EH (cell line): ENCODE measurements at regions not wholly inside any gene's neighbourhood (a gene's known extent, or its start where the extent isn't known, plus 50 kb on each side); places are given as distances from the start of the nearest gene placed in this dataset.
A peak's percentile ranks its signal among the peaks of the same experiment; 100 is the strongest.

Experiments
- DNase-seq: peaks from one replicate; pipeline ENCODE4 v3.0.0-alpha.2; 2015; ENCODE audit warnings: low read depth

- DNase-seq, result no peak
These were observed 1048.7 kb upstream of the WWC1 start for GRCh38 chr5:167242701-167243100.

- no peak for DNase-seq
These were observed 1048.0 kb upstream of the WWC1 start for GRCh38 chr5:167243463-167243862.

- no peak for DNase-seq
These were observed 1046.9 kb upstream of the WWC1 start for GRCh38 chr5:167244583-167244982.

DNA sequence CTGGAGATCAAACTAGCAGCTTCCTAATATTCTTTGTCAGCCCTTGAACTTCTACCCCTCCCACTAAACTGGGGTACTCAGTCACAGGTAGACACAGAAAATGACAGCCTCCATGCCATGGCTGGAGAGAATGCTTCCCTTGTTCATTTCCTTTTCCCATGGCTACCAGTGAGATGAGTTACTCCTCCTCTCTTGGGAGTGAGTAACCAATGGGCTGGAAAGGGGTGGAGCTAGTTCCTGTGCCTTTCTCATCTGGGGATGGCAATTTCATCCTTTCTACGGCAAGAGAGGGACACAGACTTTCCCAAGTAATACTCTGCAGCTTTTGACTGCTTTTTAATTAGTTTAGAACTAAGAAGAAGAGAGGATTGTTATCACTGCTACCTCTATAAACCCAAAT, 1045.6 kb upstream of the WWC1 start:
- DNase-seq, result no peak

DNA sequence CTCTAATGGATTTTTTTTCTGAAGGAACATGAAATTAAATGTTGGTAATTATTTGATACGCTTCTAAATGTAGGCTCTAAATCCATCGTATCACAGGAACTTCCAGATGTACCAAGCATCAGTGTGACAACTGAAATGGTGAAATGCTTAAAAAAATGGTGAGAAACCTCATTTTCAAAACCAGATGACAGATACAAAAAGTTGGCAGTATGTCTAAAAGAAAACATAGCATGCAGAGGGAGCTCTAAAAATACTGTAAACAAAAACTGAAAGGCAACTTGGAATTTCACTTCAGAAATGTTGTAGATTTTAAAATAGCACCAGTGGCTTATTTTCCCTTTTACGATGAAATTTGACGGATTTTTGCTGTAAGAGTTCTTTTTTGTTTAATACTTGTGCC, 1043.6 kb upstream of the WWC1 start:
- DNase-seq, result no peak

DNA sequence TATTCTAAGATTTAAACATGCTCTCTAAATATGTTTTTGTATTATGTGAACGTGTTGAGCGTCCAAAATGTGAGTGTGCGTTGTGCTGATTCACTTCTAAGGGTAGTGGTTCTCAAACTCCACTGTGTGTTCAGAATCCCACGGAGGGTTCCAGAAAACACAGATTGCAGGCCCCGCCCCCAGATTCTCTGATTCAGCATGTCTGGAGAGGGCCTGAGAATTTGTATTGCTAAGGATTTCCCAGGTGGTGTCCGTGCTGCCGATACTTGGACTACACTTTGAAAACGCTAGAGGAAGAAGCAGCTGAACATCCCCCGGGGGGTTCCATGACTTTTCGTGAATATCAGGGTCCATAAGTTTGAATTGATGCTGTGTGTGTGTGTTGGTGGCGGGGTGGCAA, 1043.2 kb upstream of the WWC1 start:
- DNase-seq, result no peak

DNA sequence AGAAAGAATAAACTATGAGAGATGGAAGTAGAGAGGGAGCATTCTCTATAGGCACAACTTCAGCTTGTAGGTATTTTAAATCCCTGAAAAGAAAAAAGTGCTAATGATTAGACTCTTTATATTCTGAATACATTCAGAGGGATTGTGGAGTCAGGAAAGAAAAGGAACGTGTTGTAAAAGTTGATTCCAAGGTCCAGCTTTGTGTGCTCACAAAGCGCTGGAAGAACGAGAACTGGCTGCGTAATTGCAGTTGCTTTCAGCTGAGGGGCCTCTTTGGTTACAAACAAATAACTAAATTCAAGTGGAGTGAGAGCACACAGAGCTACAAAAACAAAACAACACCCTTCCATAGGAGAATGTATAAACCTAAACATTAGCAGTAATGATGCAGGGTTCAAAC, 1040.4 kb upstream of the WWC1 start:
- DNase-seq, result no peak

- no peak for DNase-seq
These were observed 1037.3 kb upstream of the WWC1 start for GRCh38 chr5:167254132-167254531.

DNA sequence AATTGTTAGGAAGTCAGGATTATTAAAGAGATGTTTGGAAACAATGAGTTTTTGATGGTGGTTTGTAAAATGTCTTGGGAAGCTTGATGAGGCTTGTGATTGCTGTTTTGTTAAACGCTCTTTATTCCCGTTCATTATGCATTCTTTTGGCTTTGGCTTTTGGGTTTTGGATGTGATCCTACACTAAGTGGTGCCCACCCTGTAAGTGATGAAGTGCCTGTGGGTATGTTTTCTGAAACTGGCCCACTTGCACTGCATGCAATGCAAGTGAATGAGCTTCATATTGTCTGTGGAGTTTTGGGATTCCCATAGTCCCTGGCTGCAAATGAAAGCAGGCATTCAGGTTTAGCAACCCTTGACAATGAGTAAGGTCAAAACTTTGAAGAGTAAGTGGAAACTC, 1035.5 kb upstream of the WWC1 start:
- DNase-seq, result no peak

DNA sequence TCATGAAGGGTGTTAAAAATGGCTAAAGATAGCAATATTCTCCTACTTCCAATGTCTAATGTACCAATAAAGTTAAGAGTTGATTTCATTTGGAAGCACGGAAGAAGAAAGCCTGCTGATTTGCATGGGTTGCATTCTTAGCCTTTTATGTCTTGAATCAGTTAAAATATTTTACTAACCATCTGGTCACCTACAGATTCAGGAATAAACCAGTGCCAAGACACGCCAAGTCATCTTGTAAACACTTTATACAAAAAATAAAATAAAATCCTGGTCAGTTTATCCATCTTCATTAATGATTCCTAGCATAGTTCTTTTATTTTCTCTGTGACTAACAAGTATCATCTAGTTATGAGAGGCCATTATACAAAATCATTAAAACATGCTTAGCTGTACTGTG, 1031.6 kb upstream of the WWC1 start:
- peak; percentile 37 for DNase-seq

GRCh38 chr5:167261309-167262100, 1029.9 kb upstream of the WWC1 start:
- DNase-seq, result no peak

- DNase-seq, result peak; percentile 31
These were observed 1028.3 kb upstream of the WWC1 start for GRCh38 chr5:167263185-167263584.

GRCh38 chr5:167264348-167264747, 1027.1 kb upstream of the WWC1 start:
- DNase-seq, result no peak

DNA sequence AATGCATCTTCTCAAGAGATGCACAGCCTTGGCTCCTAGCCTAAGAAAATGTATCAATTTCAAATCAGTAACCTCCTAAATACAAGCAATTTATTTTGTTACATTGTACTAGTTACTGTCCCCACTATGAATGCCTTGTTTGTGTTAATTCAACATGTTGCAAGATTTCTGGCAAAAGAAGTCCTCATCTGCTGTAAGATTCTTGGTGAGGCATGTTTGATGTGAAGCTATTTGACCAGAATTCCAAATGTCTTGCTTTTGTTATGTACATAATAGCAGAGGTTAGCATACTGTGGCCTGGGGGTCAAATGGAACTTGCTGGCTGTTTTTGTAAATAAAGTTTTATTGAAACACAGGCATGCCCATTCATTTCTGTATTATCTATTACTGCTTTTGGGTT, 1023.1 kb upstream of the WWC1 start:
- peak; percentile 17 for DNase-seq

- DNase-seq, result peak; percentile 28
These were observed 1022.3 kb upstream of the WWC1 start for GRCh38 chr5:167269146-167269545.

DNA sequence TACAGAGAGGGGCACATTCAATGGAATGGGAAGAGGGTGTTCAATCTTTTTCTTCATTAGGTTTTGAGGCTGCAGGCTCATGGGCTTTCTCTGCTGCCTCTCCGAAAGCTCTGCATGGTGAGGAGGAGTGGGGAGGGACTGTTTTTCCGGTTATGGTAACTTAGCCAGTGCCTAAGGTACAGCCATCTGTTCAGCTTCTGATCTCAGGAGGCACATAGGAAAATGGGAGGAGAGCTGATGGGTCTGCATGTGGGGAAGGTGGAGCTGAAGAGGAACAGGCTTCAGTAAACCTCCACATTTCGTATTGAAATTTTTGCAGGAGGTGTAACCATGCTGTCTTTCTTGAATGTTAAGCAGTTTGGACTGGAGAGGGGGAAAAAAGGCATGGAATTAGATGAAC, 1020.4 kb upstream of the WWC1 start:
- no peak for DNase-seq

DNA sequence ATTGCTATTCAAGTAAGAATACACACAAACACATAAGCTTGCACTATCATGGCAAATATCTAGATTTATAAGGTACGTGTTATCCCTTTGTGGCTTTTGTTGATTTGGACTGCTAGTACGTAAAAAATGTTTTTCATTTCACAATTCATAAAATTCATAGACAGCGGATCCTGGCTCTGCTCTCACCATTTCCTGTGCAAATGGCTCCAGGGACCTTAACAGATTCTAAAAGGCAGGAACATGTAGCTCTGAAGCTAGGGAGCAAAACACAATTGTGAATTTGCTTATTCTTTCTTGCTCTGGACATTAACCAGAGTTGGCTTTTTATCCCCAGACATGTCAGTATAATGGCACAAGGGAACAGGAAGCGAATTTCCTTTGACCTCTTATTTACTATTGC, 1019.9 kb upstream of the WWC1 start:
- DNase-seq, result no peak

DNA sequence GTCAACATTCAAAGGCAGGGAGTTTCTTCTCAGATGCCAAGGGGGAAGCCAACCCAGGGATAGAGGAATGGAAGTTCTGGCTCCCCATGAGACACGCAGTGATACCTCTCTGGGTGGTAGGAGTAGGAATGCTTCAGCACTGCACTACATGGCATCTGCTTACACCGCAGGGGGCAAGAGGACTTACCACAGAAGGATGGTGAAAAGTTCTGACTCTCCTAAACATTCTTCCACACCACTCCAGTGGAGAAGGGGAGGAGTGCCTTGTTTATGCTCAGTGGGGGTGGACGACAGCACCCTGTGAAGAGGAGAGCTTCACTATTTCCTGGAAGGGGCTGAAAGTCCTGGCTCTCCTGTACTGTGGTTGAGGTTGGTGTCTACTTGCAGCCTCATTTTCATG, 1011.3 kb upstream of the WWC1 start:
- peak; percentile 18 for DNase-seq

DNA sequence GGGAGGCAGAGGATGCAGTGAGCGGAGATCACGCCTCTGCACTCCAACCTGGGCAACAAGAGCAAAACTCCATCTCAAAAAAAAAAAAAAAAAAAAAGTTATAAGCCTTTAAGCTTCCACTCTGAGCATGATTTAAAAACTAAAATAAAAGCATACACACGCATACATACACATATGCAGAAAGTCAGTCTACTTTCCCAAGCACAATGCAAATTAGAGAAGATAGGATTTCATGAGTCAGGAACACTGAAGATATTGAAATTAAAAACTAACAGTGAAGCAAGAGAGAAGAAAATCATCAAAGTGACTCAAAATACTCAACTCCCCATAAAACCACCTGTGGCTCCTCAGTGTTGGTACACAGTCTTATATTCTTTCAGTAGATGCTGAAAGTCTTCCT, 1009.5 kb upstream of the WWC1 start:
- no peak for DNase-seq

DNA sequence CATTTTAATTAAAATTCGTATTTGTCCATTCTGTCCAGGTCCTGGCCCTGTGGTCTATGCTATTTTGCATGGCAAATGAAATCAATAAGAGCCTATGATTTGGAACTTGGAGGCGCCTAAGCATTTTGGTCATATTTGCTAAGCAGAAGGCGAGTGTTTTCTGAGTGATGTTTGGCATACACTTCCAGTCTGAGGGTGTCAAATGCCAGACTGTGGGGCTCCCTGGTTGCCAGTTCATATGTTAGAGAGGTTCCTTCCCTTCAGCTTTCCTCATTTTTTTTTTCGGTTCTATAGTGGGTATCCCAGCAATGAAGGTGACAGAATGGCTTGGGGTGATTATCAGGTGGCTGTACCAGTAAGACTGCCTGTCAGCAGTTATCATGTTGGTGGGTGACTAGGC, 1007.8 kb upstream of the WWC1 start:
- DNase-seq, result no peak

DNA sequence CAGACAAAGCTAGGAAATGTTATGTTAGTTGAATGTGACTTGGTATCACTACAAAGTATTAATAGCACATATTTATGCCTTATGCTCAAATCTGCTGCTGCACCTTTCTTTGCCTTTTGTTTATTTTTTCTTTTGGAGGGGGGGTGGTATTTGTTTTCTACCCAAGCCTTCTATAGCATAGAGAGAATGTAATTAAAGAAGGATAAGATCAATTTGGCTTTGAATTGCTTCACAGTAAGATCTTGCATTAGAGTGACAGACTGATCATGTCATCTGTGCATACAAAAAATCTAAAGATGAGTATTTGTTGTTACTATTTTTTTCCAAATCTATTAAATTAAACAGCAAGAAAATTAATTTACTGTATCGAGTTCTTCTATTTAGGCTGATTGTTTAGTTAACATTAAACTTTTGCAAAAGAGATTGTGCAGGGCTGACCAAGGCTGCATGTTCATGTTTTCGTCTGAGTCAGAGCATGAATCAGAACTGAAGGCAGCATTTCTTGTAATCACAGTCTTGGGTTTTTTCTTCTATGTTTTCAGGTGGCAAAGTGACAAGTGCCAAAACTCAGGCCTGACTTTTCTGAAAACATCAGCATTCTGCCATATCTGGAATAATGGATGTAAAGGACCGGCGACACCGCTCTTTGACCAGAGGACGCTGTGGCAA, 1007.1 kb upstream of the WWC1 start:
- DNase-seq, result peak; percentile 29

DNA sequence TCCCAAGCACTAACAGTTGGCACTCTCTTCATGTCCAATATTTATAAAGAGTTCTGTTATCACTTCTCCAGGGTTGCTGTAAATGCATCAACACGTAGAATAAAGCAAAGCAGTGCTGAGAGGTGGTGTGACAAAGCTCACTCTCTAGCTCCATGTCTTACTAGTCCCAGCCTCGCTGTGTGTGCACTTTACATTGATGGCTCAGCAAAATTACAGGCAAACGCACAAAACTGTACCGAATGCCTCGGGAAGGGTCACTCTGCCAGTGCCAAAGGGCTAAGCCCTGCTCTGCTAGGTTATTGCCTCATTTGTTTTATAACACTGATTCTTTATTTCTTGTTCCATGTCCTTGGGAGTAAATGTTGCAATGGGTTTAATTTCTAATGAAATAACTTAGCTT, 1005.9 kb upstream of the WWC1 start:
- no peak for DNase-seq

GRCh38 chr5:167286891-167287290, 1004.6 kb upstream of the WWC1 start:
- no peak for DNase-seq

DNA sequence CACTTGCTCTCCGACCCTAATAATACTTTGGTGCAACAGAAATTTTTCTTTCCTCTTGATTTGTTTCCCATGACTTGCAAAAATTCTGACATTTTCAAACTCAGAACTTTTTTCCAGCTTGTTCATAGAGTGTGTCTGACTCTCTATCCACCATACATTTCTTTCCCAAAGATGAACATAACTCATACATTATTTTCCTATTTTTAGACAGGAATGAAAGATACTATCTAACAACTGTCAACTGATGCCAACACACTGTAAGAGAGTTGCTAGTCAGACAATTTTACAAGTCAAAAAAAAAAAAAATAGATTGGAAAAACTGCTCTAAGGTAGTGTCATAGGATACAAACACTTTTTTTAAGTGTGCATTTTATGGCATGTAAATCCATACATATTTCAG, 1001.0 kb upstream of the WWC1 start:
- DNase-seq, result peak; percentile 26
